Esophagus (tissue), 2 donors: ENCODE measurements at regions not wholly inside any gene's neighbourhood (a gene's known extent, or its start where the extent isn't known, plus 50 kb on each side); places are given as distances from the start of the nearest gene placed in this dataset.
A peak's percentile ranks its signal among the peaks of the same experiment; 100 is the strongest.

Source experiments
- H3K27ac ChIP-seq, 2 donors: one replicate each; pipeline ENCODE4 v1.5.1; 2013; ENCODE audit warnings: low read depth in 2 of 2, mild to moderate bottlenecking in 2 of 2, inconsistent platforms in 1 of 2, low read length in 1 of 2, moderate library complexity in 1 of 2
- H3K27me3 ChIP-seq, 2 donors: one replicate each; pipeline ENCODE4 v1.6.1; 2013; ENCODE audit warnings: low read length in 2 of 2, control low read depth in 1 of 2, mild to moderate bottlenecking in 1 of 2; ENCODE audit not compliant: insufficient read depth in 2 of 2, control insufficient read depth in 1 of 2
- H3K36me3 ChIP-seq, 2 donors: one replicate each; pipeline ENCODE4 v1.6.1; 2013; ENCODE audit warnings: low read length in 1 of 2; ENCODE audit not compliant: control insufficient read depth in 2 of 2, insufficient read depth in 2 of 2
- H3K4me1 ChIP-seq, 2 donors: one replicate each; pipeline ENCODE4 v1.6.1; 2013; ENCODE audit warnings: low read length in 1 of 2; ENCODE audit not compliant: control insufficient read depth in 2 of 2, insufficient read depth in 2 of 2
- H3K4me3 ChIP-seq, 2 donors: one replicate each; pipeline ENCODE4 v1.5.1; 2013; ENCODE audit warnings: low read length in 2 of 2, mild to moderate bottlenecking in 2 of 2, low read depth in 1 of 2, moderate library complexity in 1 of 2
- H3K9me3 ChIP-seq, 2 donors: one replicate each; pipeline ENCODE4 v1.6.1; 2013; ENCODE audit warnings: mild to moderate bottlenecking in 2 of 2, low read depth in 1 of 2, low read length in 1 of 2, moderate library complexity in 1 of 2; ENCODE audit not compliant: control insufficient read depth in 2 of 2, insufficient read depth in 1 of 2
- WGBS, 2 donors: extraction: QIAGEN DNeasy Blood & Tissue Kit; methylation state at CpG; one replicate each; pipeline ENCODE4 v1.1.7; 2013; 5-methylcytosine and 5-hydroxymethylcytosine counted together
- donor health status: healthy with polysubstance abuse.
- donor health status: Bipolar disorder and iron deficiency.

- Histone ChIP-seq H3K4me3 (no peak overlapping the region), H3K9me3 (no peaks in the 10 kb centered on the region), H3K27me3 (no peaks in the 10 kb centered on the region), H3K4me1 (no peaks in the 10 kb centered on the region), H3K27ac (peak overlapping the region in 1 of 2 donors; percentile 8), H3K36me3 (no peaks in the 10 kb centered on the region)
- 86 to 91% methylated on average over 1 of the region's 1 CpG for WGBS, 2 donors
Observed at GRCh38 chr14:98189944-98190343, 1082.1 kb downstream of the BCL11B start.

DNA sequence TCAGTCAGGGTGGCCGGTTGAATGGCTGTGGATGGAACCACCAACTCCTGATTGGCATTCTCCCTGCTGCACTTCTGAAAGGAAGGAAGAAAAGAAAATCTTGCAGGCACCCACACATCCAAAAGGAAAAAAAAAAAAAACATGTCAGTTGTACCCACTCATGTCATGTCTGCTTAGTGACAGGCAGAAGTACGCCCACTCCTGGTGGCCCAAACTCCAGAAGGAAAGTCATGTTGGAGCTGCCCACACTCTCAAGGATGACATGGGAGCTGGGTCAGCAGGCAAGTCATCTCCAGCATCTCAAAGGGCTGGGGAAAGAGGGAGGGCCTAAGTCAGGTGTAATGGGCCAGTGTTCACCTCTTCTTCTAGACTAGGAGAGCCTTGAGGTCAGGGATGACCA, 1079.1 kb downstream of the BCL11B start:
- H3K4me3 ChIP-seq = no peak overlapping the region

DNA sequence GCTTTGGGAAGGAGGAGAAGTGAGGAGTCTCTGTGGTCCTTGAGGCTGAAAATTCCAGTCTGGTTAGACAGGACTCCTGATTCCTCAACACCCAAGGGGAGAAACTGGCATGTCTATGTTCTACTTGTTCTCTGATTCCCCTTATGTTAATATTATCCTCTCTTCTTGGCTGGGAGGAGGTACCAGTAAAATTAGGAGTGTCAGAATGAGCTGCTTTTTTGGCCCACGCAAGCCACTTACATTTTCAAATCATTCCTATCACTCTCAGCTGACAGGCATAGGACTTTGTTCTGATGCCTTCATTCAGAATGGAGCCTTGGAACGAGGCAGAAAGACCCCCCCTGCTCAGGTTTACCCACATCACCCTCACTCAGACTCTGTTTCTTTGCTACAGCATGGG, 1077.2 kb downstream of the BCL11B start:
- Histone ChIP-seq H3K4me1 (no peaks in the 10 kb centered on the region), H3K36me3 (no peaks in the 10 kb centered on the region), H3K27ac (no peak overlapping the region), H3K4me3 (no peak overlapping the region), H3K27me3 (no peaks in the 10 kb centered on the region), H3K9me3 (no peaks in the 10 kb centered on the region)
- WGBS, 2 donors = 67 to 72% methylated on average over 2 of the region's 2 CpGs

More for the DNA sequence above, 1079.1 kb downstream of the BCL11B start:
- Histone ChIP-seq H3K27ac (no peak overlapping the region), H3K27me3 (no peaks in the 10 kb centered on the region), H3K36me3 (no peaks in the 10 kb centered on the region), H3K9me3 (no peaks in the 10 kb centered on the region), H3K4me1 (no peaks in the 10 kb centered on the region)
- 81 to 92% methylated on average over 2 of the region's 2 CpGs for WGBS, 2 donors

DNA sequence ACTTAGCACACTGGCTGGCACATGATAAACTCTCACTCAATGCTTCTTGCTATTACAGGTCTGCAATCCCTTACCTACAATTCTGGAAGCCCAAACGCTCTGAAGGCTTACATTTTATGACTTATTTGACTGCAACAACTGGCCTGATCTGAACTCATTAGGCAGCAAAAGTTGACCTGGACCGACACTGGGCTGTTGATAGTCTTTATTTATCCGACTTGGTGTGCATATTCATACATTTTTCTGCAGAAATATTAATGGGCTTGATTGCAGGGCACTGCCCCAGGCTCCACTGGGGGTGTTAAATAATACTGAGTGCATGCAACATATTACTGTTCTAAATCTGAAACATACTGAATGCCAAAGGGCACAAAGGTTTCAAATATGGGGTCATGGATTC, 1076.7 kb downstream of the BCL11B start:
- Histone ChIP-seq H3K9me3 (no peaks in the 10 kb centered on the region), H3K4me1 (no peaks in the 10 kb centered on the region), H3K27me3 (no peaks in the 10 kb centered on the region), H3K4me3 (no peak overlapping the region), H3K27ac (no peak overlapping the region), H3K36me3 (no peaks in the 10 kb centered on the region)
- WGBS, 2 donors = 69 to 80% methylated on average over 3 of the region's 3 CpGs

DNA sequence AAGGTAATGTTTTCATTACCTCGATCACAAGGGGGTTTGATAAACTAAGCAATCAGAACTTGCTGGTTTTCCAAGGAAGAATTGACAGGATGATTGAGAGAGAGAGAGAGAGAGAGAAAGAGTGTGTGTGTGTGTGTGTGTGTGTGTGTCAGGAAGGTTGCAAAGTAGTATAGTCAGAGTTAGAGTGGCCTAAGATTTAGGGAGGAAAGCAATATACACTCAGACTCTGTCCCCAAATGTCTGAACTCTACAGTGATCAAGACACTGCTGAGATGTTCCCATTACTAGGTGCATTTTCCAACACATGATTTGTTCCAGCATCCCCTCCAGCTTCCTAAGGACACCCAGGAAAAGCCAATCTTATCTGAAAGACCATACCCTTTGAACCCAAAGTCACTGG, 1074.1 kb downstream of the BCL11B start:
- no peak overlapping the region for H3K4me3 ChIP-seq
- no peak overlapping the region for H3K27ac ChIP-seq
- no peaks in the 10 kb centered on the region for H3K4me1 ChIP-seq
- H3K9me3 ChIP-seq = peaks cover 0 to 2% of the 10 kb centered on the region in 2 donors
- 43 to 54% methylated on average over 1 of the region's 1 CpG for WGBS, 2 donors
- H3K36me3 ChIP-seq = no peaks in the 10 kb centered on the region
- no peaks in the 10 kb centered on the region for H3K27me3 ChIP-seq

GRCh38 chr14:98198385-98198784, 1073.6 kb downstream of the BCL11B start:
- Histone ChIP-seq H3K27ac (no peak overlapping the region), H3K36me3 (no peaks in the 10 kb centered on the region), H3K27me3 (no peaks in the 10 kb centered on the region), H3K9me3 (peaks cover 0 to 2% of the 10 kb centered on the region in 2 donors), H3K4me1 (no peaks in the 10 kb centered on the region), H3K4me3 (no peak overlapping the region)
- 51 to 63% methylated on average over 10 of the region's 10 CpGs for WGBS, 2 donors

DNA sequence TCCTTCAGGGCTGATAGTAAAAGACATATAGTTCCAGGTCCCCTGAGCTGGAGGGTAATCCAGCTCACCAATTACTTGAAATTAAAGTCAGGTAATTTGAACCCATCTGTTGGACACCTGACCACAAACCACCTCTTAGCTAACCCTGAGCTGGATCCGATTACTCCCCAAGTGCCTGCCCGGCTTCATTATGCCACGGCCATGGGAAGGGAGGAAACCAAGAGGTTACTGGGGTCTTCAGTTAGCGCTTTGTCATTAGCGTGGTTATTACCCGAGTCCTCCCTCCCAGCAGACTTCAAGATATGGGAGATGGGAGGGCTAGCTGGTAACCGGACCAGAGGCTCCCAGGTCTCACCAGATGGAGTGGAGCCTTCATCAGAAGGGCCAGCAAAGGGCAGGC, 1071.4 kb downstream of the BCL11B start:
- Histone ChIP-seq H3K4me3 (no peak overlapping the region), H3K9me3 (peaks cover 0 to 2% of the 10 kb centered on the region in 2 donors), H3K4me1 (no peaks in the 10 kb centered on the region), H3K27me3 (no peaks in the 10 kb centered on the region), H3K36me3 (no peaks in the 10 kb centered on the region), H3K27ac (no peak overlapping the region)
- WGBS, 2 donors = 88 to 91% methylated on average over 7 of the region's 7 CpGs

DNA sequence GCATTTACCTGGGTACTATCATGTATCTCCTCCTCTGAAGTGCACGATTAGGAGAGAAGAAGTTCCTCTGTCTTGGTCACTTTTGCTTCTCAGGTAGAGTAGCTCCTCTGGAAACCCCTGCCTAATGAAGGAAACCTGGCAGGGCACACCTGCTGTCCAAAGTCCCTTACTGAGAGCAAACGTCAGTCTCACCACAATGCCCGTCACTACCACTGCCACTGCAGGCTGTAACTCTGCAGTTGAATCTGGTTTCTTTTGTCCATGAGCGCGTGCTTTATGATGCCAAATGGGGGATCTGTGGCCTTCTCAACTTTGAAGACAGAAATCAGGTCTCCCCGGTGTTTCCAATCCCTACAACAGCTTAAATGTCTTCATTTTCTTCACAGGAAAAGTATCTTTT, 1068.6 kb downstream of the BCL11B start:
- H3K27ac ChIP-seq = no peak overlapping the region
- WGBS, 2 donors = 76 to 90% methylated on average over 6 of the region's 6 CpGs
- H3K36me3 ChIP-seq = no peaks in the 10 kb centered on the region
- H3K9me3 ChIP-seq = peaks cover 0 to 2% of the 10 kb centered on the region in 2 donors
- H3K4me1 ChIP-seq = no peaks in the 10 kb centered on the region
- H3K27me3 ChIP-seq = no peaks in the 10 kb centered on the region
- no peak overlapping the region for H3K4me3 ChIP-seq

- no peak overlapping the region for H3K27ac ChIP-seq
- peaks cover 0 to 2% of the 10 kb centered on the region in 2 donors for H3K9me3 ChIP-seq
- H3K4me3 ChIP-seq = no peak overlapping the region
- no peaks in the 10 kb centered on the region for H3K27me3 ChIP-seq
- no peaks in the 10 kb centered on the region for H3K36me3 ChIP-seq
- 52 to 63% methylated on average over 3 of the region's 3 CpGs for WGBS, 2 donors
- H3K4me1 ChIP-seq = no peaks in the 10 kb centered on the region
Observed at GRCh38 chr14:98204139-98204538, 1067.9 kb downstream of the BCL11B start.

- H3K36me3 ChIP-seq = no peaks in the 10 kb centered on the region
- no peak overlapping the region for H3K27ac ChIP-seq
- no peak overlapping the region for H3K4me3 ChIP-seq
- H3K27me3 ChIP-seq = no peaks in the 10 kb centered on the region
- H3K9me3 ChIP-seq = peaks cover 0 to 1% of the 10 kb centered on the region in 2 donors
- H3K4me1 ChIP-seq = peaks cover 0 to 5% of the 10 kb centered on the region in 2 donors
- WGBS, 2 donors = 86 to 87% methylated on average over 10 of the region's 10 CpGs
Observed at GRCh38 chr14:98207415-98207814, 1064.6 kb downstream of the BCL11B start.
